Upper lobe of right lung (tissue), 1 donor: ENCODE measurements at regions not wholly inside any gene's neighbourhood (a gene's known extent, or its start where the extent isn't known, plus 50 kb on each side); places are given as distances from the start of the nearest gene placed in this dataset.
"Not testable (repeated sequence)": the region's sequence is repeated elsewhere in the genome, so short reads cannot be mapped to it uniquely, and the experiment has no call there.

Source experiments
- ATAC-seq: fragments of 200-7000 bp; cut with Tn5 transposase; one replicate; pipeline ENCODE4 v1.9.1; 2020; ENCODE audit warnings: mild to moderate bottlenecking, moderate library complexity
- DNase-seq: peaks from one replicate; pipeline ENCODE4 v3.0.0-alpha.2; 2020
- H3K27ac ChIP-seq: fragments of 200-600 bp; one replicate; pipeline ENCODE4 v1.8.0; 2022
- H3K27me3 ChIP-seq: fragments of 200-600 bp; one replicate; pipeline ENCODE4 v1.8.0; 2022; ENCODE audit warnings: mild to moderate bottlenecking
- H3K36me3 ChIP-seq: fragments of 200-600 bp; one replicate; pipeline ENCODE4 v1.8.0; 2022
- H3K4me1 ChIP-seq: fragments of 200-600 bp; one replicate; pipeline ENCODE4 v1.8.0; 2022
- H3K4me3 ChIP-seq: fragments of 200-600 bp; one replicate; pipeline ENCODE4 v1.8.0; 2022; ENCODE audit warnings: mild to moderate bottlenecking
- H3K9me3 ChIP-seq: fragments of 200-600 bp; one replicate; pipeline ENCODE4 v1.8.0; 2022
- intact Hi-C: fragments of 100-400 bp; cut with DNase I; formaldehyde crosslinking; loops from one replicate; pipeline ENCODE4 v1.11.0; 2022
- TF ChIP-seq, protein P1 (sequence below): fragments of 200-600 bp; IDR thresholded peaks from one replicate; pipeline ENCODE4 v1.8.0; 2022; ENCODE audit warnings: antibody characterized with exemption
- donor health status: DM: no; HTN: yes; CAD: no; lungs with severe emphysema.

DNA sequence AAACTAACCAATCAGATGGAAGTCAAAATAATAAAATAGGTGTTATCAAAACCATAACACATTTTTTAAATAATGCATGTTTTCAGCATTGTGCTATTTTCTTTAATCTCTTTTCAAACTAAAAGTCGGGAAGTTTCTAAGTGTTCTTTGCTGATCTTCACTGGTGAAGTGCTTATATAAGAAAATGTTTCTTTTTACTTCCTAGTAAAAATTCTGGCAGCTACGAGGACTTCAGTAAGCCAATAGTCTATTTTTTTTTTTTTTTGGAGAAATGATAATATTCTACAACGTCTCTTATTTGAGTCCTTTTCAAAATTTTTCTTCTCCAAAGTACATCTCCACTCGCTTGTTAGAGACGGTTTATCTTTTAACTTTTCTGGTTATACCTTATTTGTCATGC, 448.0 kb downstream of the SLC6A15 start:
- ATAC-seq, result no peak
- Histone ChIP-seq H3K4me1 (no peaks in the 10 kb centered on the region), H3K4me3 (no peak overlapping the region), H3K27me3 (no peaks in the 10 kb centered on the region), H3K27ac (no peak overlapping the region), H3K36me3 (no peaks in the 10 kb centered on the region), H3K9me3 (no peaks in the 10 kb centered on the region)
- TF ChIP-seq, protein P1, sequence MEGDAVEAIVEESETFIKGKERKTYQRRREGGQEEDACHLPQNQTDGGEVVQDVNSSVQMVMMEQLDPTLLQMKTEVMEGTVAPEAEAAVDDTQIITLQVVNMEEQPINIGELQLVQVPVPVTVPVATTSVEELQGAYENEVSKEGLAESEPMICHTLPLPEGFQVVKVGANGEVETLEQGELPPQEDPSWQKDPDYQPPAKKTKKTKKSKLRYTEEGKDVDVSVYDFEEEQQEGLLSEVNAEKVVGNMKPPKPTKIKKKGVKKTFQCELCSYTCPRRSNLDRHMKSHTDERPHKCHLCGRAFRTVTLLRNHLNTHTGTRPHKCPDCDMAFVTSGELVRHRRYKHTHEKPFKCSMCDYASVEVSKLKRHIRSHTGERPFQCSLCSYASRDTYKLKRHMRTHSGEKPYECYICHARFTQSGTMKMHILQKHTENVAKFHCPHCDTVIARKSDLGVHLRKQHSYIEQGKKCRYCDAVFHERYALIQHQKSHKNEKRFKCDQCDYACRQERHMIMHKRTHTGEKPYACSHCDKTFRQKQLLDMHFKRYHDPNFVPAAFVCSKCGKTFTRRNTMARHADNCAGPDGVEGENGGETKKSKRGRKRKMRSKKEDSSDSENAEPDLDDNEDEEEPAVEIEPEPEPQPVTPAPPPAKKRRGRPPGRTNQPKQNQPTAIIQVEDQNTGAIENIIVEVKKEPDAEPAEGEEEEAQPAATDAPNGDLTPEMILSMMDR, result no peak
- no peak for DNase-seq
- intact Hi-C loops, result no loop called here

DNA sequence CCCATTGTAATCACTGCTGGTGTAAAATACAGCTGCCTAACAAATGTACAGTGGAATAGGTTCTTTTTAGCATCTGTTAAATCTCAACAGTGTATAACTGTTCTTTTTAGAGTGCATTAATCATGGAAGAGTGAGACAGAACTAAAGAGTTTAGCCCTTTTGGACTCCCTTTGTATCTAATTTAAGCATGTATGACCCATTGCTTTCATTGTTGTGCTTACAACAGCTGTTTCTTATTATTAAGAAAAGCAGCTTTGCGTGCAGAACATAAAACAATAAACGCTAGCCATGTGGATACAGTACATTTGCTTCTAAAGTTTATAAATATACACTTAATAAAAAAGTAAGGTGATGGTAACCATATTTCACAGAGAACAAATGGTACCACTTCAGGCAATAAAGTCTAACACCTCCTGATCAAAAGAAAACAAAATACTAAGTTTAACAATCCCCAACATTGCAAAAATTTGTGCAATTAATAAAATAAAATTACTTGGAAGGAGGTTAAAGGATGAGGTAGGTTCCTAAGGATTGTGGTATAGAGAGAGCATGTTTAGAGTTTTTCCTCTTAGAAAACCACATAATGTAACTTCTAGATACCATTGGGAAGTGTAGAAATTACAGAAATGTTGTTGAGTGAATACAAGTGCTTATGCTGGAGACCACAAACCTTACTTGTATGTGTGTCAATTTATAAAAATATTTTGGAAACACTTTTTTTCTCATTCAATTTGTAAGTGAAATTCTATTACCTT, 448.7 kb downstream of the SLC6A15 start:
- Histone ChIP-seq H3K4me3 (no peak overlapping the region), H3K27ac (no peak overlapping the region), H3K27me3 (no peaks in the 10 kb centered on the region), H3K9me3 (no peaks in the 10 kb centered on the region), H3K36me3 (no peaks in the 10 kb centered on the region), H3K4me1 (no peaks in the 10 kb centered on the region)
- intact Hi-C loops, result no loop called here
- no peak for ATAC-seq
- DNase-seq, result no peak
- TF ChIP-seq, protein P1, result no peak

DNA sequence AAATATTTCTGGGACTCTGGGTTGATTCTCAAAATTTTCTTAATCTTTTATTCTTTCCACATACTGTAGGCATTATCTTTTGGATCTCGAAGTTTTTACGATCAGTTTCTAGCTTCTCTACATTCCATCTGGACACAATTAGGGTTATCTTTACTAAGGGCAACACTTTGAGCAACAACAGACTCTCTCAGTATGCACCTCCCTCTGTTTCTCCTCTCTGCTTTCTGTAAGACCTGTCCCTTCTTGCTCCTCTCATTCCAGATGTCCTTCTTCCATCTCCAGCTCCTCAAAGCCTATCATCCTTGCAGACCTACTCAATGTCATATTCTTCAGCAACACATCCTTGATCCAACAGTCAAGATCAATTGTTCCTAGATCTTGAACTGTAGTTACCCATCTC, 457.0 kb downstream of the SLC6A15 start:
- ATAC-seq, result no peak
- TF ChIP-seq, protein P1, result no peak
- no peaks in the 10 kb centered on the region for H3K4me1 ChIP-seq
- H3K9me3 ChIP-seq, result no peaks in the 10 kb centered on the region
- no peak for DNase-seq
- H3K27me3 ChIP-seq, result no peaks in the 10 kb centered on the region
- H3K4me3 ChIP-seq, result no peak overlapping the region
- no peak overlapping the region for H3K27ac ChIP-seq
- H3K36me3 ChIP-seq, result no peaks in the 10 kb centered on the region
- intact Hi-C loops, result no loop called here

DNA sequence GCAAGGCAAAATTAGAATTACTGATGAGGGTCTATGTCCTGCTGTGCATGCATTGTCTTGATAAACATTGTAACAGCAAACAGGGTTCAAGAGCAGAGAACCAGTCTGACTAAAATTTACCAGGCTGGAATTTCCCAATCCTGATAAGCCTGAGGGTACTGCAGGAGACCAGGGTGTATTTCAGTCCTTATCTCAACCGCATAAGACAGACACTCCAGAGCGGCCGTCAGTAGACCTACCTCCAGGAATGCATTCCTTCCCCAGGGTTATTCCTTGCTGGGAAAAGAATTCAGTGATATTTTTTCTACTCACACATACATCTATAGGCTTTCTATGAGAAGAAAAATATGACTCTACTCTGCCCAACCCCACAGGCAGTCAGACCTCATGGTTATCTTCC, 466.1 kb downstream of the SLC6A15 start:
- intact Hi-C loops, DNase-seq: not testable (repeated sequence)

DNA sequence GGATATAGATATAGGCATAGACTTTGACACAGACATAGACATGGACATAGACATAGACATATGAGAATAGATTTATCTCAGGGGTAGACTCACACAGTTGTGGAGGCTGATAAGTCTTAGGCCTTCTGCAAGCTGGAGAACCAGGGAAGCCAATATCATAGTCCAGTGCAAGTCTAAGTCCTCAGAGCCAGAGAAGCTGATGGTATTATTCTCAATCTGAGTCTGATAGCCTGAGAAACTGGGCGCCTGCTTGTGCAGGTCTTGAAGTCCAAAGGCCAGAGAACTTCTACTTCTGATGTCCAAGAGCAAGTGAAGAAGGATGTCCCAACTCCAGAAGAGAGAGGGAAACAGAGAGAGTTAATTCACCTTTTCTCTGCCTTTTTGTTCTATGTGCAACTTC, 476.5 kb downstream of the SLC6A15 start:
- H3K4me3 ChIP-seq, result no peak overlapping the region
- DNase-seq, result no peak
- no peak for ATAC-seq
- intact Hi-C loops, result no loop called here
- H3K9me3 ChIP-seq, result no peaks in the 10 kb centered on the region
- no peaks in the 10 kb centered on the region for H3K36me3 ChIP-seq
- no peaks in the 10 kb centered on the region for H3K4me1 ChIP-seq
- no peaks in the 10 kb centered on the region for H3K27me3 ChIP-seq
- TF ChIP-seq, protein P1, result no peak
- H3K27ac ChIP-seq, result no peak overlapping the region

More for the DNA sequence above, 466.1 kb downstream of the SLC6A15 start:
- not testable (repeated sequence) for H3K36me3 ChIP-seq, H3K4me1 ChIP-seq, H3K27ac ChIP-seq, H3K27me3 ChIP-seq, ATAC-seq, H3K4me3 ChIP-seq, H3K9me3 ChIP-seq

DNA sequence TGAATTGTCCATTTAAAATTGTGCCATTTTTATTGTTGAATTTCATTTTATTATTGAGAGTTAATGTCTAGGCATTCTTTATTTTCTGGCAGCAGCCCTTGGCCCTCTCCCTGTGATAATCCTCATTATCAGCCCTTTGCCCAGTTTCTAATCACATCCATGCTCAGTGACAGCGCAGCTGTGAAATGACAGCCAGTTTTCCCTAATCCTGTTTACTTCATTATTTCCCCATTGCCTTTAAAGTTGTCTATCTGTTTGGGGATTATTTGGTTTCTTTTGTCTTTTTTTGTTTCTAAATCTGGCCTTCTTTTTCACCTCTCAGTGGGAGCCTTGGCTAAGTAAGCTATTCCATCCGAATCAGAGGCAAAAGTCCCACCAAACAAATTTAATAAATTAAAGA, 476.9 kb downstream of the SLC6A15 start:
- intact Hi-C loops, result no loop called here
- no peak for ATAC-seq
- TF ChIP-seq, protein P1, result no peak

More for the DNA sequence above, 476.9 kb downstream of the SLC6A15 start:
- Histone ChIP-seq H3K27me3 (no peaks in the 10 kb centered on the region), H3K4me3 (no peak overlapping the region), H3K4me1 (no peaks in the 10 kb centered on the region), H3K36me3 (no peaks in the 10 kb centered on the region), H3K27ac (no peak overlapping the region), H3K9me3 (no peaks in the 10 kb centered on the region)
- DNase-seq, result no peak
